HEK293T (cell line): ENCODE measurements at regions not wholly inside any gene's neighbourhood (a gene's known extent, or its start where the extent isn't known, plus 50 kb on each side); places are given as distances from the start of the nearest gene placed in this dataset.
"Not testable (repeated sequence)": the region's sequence is repeated elsewhere in the genome, so short reads cannot be mapped to it uniquely, and the experiment has no call there.

ENCODE experiments used
- CTCF ChIA-PET: fragments of 350-600 bp; formaldehyde crosslinking; extraction: SDS; loops from one replicate; lab custom pipeline; 2021; ENCODE audit warnings: antibody characterized with exemption, inconsistent platforms; lab: Yijun Ruan, JAX
- POLR2A ChIA-PET: fragments of 350-600 bp; formaldehyde crosslinking; extraction: SDS; loops from one replicate; lab custom pipeline; 2020; ENCODE audit warnings: antibody characterized with exemption, inconsistent platforms; lab: Yijun Ruan, JAX
- DNase-seq: peaks from one replicate; pipeline ENCODE4 v3.0.0; 2012; ENCODE audit warnings: mixed read lengths; ENCODE audit errors: extremely low spot score
- ARNT ChIP-seq: fragments of 450-650 bp; IDR thresholded peaks from 2 replicates; pipeline ENCODE4 v1.6.1; 2017; ENCODE audit warnings: mild to moderate bottlenecking
- BHLHE40 ChIP-seq: fragments of 450-650 bp; IDR thresholded peaks from 2 replicates; pipeline ENCODE4 v1.6.1; 2016; ENCODE audit warnings: mild to moderate bottlenecking, moderate library complexity, borderline replicate concordance
- CTBP1 ChIP-seq: fragments of 450-650 bp; IDR thresholded peaks from 2 replicates; pipeline ENCODE4 v1.6.1; 2016; ENCODE audit warnings: borderline replicate concordance
- ELF4 ChIP-seq: fragments of 450-650 bp; IDR thresholded peaks from 2 replicates; pipeline ENCODE4 v1.6.1; 2017; ENCODE audit warnings: antibody characterized with exemption
- FOXA1 ChIP-seq: fragments of 450-650 bp; IDR thresholded peaks from 2 replicates; pipeline ENCODE4 v1.6.1; 2016; ENCODE audit warnings: mild to moderate bottlenecking
- FOXK2 ChIP-seq: fragments of 450-650 bp; IDR thresholded peaks from 2 replicates; pipeline ENCODE4 v1.6.1; 2016; ENCODE audit warnings: mild to moderate bottlenecking
- FOXM1 ChIP-seq: fragments of 450-650 bp; IDR thresholded peaks from 2 replicates; pipeline ENCODE4 v1.6.1; 2017; ENCODE audit warnings: mild to moderate bottlenecking, borderline replicate concordance
- HDGF ChIP-seq: fragments of 450-650 bp; IDR thresholded peaks from 2 replicates; pipeline ENCODE4 v1.6.1; 2017; ENCODE audit warnings: antibody characterized with exemption, borderline replicate concordance
- L3MBTL2 ChIP-seq: fragments of 450-650 bp; conservative IDR thresholded peaks from 2 replicates; pipeline ENCODE4 v1.6.1; 2016; ENCODE audit warnings: mild to moderate bottlenecking
- LEF1 ChIP-seq: fragments of 450-650 bp; IDR thresholded peaks from 2 replicates; pipeline ENCODE4 v1.6.1; 2017; ENCODE audit warnings: mild to moderate bottlenecking, borderline replicate concordance
- NFRKB ChIP-seq: fragments of 450-650 bp; IDR thresholded peaks from 2 replicates; pipeline ENCODE4 v1.6.1; 2016; ENCODE audit warnings: mild to moderate bottlenecking, moderate library complexity
- PKNOX1 ChIP-seq: fragments of 450-650 bp; IDR thresholded peaks from 2 replicates; pipeline ENCODE4 v1.6.1; 2016
- SP1 ChIP-seq: fragments of 450-650 bp; IDR thresholded peaks from 2 replicates; pipeline ENCODE4 v1.6.1; 2017
- SUZ12 ChIP-seq: fragments of 450-650 bp; IDR thresholded peaks from 2 replicates; pipeline ENCODE4 v1.6.1; 2016; ENCODE audit warnings: mild to moderate bottlenecking
- TARDBP ChIP-seq: fragments of 450-650 bp; IDR thresholded peaks from 2 replicates; pipeline ENCODE4 v1.6.1; 2016

GRCh38 chr6:112956696-112957535 is 609.8 kb downstream of the RFPL4B start:
- CTCF ChIA-PET: no interaction called here
- DNase-seq: peak; percentile 11

GRCh38 chr6:112957536-112957916 is 610.4 kb downstream of the RFPL4B start:
- POLR2A ChIA-PET: interaction anchor here (0.7 kb wide), 1 partner anchor 59 kb away, joined by 4 read pairs; no protein-coding TSS in a partner anchor
- CTCF ChIA-PET: interaction anchor here (0.6 kb wide), 1 partner anchor 558 kb away, joined by 3 read pairs; no protein-coding TSS in a partner anchor
- TF ChIP-seq PKNOX1: peak; percentile 79
- no peak for TF ChIP-seq SUZ12
- DNase-seq: no peak

More at GRCh38 chr6:112956696-112957535, 609.8 kb downstream of the RFPL4B start:
- no peak for TF ChIP-seq SP1
- TF ChIP-seq HDGF: no peak
- TF ChIP-seq LEF1: no peak
- TF ChIP-seq BHLHE40: no peak
- no peak for TF ChIP-seq L3MBTL2
- peak; percentile 55; the same call in 1 of the 2 replicates for TF ChIP-seq PKNOX1
- TF ChIP-seq FOXK2: no peak
- TF ChIP-seq CTBP1: no peak
- POLR2A ChIA-PET: interaction anchor here (0.7 kb wide), 1 partner anchor 60 kb away, joined by 4 read pairs; no protein-coding TSS in a partner anchor

- DNase-seq, CTCF ChIA-PET, POLR2A ChIA-PET: not testable (repeated sequence)
Observed at GRCh38 chr6:112960130-112960529, 613.0 kb downstream of the RFPL4B start.

GRCh38 chr6:112967974-112968373 is 620.8 kb downstream of the RFPL4B start:
- POLR2A ChIA-PET: no interaction called here
- no peak for DNase-seq
- CTCF ChIA-PET: no interaction called here
- TF ChIP-seq NFRKB (no peak), ELF4 (no peak), FOXM1 (no peak), PKNOX1 (no peak), ARNT (no peak), CTBP1 (no peak), FOXA1 (no peak), TARDBP (no peak)

GRCh38 chr6:112971651-112972050 is 624.5 kb downstream of the RFPL4B start:
- CTCF ChIA-PET: no interaction called here

GRCh38 chr6:112974931-112975330 is 627.8 kb downstream of the RFPL4B start:
- CTCF ChIA-PET, POLR2A ChIA-PET: not testable (repeated sequence)

More at GRCh38 chr6:112971651-112972050, 624.5 kb downstream of the RFPL4B start:
- no peak for TF ChIP-seq HDGF
- no peak for TF ChIP-seq LEF1
- TF ChIP-seq SP1: no peak
- TF ChIP-seq ELF4: no peak
- no peak for TF ChIP-seq BHLHE40
- TF ChIP-seq CTBP1: no peak
- POLR2A ChIA-PET: no interaction called here
- DNase-seq: no peak

GRCh38 chr6:112976579-112976978 is 629.4 kb downstream of the RFPL4B start:
- CTCF ChIA-PET, DNase-seq, POLR2A ChIA-PET: not testable (repeated sequence)

More at GRCh38 chr6:112974931-112975330, 627.8 kb downstream of the RFPL4B start:
- not testable (repeated sequence) for DNase-seq

- POLR2A ChIA-PET: no interaction called here
- TF ChIP-seq ELF4 (no peak), ARNT (no peak), PKNOX1 (0 out of 2 replicates have a peak, but pooled peaks have one; percentile 13)
- DNase-seq: peak; percentile 22
- CTCF ChIA-PET: interaction anchor here (0.6 kb wide), 1 partner anchor 119 kb away, joined by 12 read pairs; no protein-coding TSS in a partner anchor
Observed at GRCh38 chr6:112979830-112980229, 632.7 kb downstream of the RFPL4B start.
